NCI-H1436 (cell line): ENCODE measurements at regions not wholly inside any gene's neighbourhood (a gene's known extent, or its start where the extent isn't known, plus 50 kb on each side); places are given as distances from the start of the nearest gene placed in this dataset.
"Not testable (repeated sequence)": the region's sequence is repeated elsewhere in the genome, so short reads cannot be mapped to it uniquely, and the experiment has no call there.

Source experiments
- DNase-seq: peaks from one replicate; lab custom pipeline; 2025; lab: John Stamatoyannopoulos, UW

DNA sequence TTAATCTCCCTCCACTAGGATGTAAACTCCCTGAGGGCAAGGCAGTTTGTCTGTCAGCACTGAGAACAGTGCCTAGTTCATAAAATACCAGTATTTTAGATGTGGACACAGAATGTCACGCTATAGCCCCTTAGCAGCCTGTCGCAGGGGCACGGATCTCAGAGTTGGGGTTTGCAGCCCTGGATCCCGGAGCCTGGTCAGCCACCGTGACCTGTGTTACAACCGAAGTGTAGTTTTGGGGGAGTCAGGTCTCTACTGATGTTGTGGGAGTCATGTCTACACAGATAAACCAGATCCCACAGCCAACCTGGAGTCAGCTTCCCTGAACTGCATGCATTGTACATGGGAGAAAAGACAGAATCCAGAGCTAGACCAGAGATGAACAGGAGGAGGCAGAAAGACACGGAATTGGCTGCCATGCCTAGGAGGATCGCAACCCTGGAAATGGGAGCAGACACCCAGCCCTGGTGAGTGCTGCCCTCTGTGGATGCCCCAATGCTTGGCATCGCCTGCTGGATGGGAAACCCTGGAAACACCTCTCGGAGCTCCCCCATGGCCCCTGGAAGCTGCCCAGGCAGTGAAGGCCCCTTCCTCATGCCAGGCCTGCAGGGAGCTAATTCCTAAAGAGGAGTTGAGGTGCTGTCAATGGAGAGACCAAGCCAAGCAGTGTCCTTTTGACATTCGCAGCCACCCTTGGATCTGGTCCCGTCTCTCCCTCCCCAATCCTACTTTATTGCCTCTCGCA, 851.3 kb downstream of the TBC1D22A start:
- DNase-seq: no peak

- DNase-seq: not testable (repeated sequence)
These were observed 850.7 kb downstream of the TBC1D22A start for GRCh38 chr22:47613181-47613580.

- DNase-seq: no peak
These were observed 850.0 kb downstream of the TBC1D22A start for GRCh38 chr22:47612311-47612910.

- DNase-seq: no peak
These were observed 848.3 kb downstream of the TBC1D22A start for GRCh38 chr22:47610764-47611163.

DNA sequence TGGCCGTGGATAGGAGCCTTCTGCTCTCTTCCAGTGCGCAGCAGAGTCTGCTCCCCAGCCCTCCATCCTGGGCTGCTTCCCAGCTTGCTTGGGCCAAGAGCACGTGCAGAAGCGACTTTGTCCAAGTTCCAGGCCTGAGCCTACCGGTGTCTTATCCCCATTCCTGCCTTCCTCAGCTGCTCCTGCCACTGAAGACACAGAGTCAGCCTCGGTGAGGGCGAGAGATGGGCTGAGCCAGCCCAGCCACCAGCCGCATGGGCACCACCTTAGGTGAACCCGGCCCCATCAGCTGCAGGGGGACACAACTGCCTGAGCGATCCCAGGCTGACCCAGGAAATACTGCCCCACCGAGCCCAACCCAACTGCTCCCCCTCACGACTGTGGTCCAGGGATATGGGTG, 847.8 kb downstream of the TBC1D22A start:
- no peak for DNase-seq

DNA sequence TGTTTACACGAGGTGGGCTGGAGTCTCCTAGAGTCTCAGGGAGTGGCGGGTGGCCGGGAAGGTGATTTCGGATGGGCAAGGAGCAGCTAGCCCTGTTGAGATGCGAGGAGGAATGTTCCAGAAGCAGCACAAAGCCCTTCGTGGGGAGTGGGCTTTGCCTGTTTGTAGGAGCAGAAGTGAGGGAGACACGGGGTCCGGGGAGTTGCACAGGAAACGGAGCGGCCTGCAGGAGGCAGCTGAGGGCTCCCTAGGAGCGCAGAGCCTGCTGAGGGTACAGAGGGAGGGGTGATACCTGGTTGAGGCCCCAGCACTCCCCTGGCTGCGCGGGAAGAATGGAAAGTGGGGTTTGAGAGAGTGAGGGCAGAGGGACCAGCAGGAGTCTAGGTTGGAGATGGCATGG, 847.2 kb downstream of the TBC1D22A start:
- DNase-seq: no peak

DNA sequence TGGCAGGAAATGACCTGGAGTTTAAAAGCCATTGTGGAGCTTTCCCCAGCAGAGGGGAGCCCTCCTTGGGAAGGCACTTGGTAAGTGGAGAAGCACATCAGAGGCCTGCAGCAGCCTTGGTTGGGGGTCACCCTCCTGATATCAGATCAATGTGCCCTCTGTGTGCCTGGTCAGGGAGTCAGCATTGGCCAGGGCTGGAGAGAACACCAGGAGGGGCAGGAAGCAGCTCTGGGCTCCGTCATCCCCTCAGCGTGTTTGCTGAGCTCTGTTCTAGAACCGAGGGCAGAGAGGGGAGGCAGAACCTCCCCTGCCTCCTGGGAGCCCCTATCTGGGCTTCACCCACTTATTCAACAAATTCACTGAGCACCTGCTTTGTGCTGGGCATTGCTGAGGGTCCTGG, 846.0 kb downstream of the TBC1D22A start:
- no peak for DNase-seq

DNA sequence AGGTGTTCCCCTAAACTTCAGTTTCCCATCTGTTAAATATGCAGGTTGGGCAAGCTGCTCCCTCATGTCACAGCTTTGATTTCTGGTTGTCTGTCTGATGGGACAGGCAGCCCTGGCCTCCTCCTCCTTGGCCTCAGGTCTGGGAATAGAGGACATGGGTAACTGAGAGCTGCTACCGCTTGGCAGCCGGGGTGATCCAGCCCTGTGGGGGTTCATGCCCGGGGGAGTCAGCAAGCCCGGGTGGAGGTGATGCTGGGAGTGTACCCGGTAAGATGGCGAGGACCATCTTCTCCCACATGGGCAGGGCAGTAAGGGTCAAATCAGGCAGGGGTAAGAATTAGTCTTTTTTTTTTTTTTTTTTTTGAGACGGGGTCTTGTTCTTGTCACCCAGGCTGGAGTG, 845.0 kb downstream of the TBC1D22A start:
- no peak for DNase-seq

DNA sequence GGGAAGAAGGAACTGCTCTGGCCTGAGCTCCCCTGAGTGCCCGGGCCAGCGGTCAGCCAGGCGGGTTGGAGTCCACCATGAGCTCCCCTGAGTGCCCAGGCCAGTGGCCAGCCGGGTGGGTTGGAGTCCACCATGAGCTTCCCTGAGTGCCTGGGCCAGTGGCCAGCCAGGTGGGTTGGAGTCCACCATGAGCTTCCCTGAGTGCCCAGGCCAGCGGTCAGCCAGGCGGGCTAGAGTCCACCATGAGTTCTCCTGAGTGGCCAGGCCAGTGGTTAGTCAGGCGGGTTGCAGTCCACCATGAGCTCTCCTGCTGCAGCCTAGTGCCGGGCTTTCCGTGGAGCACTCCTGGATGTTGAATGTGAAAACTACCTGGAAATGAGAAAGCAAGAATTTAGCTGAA, 844.0 kb downstream of the TBC1D22A start:
- DNase-seq: no peak

- DNase-seq: no peak
These were observed 843.4 kb downstream of the TBC1D22A start for GRCh38 chr22:47605886-47606285.

- DNase-seq: no peak
These were observed 843.0 kb downstream of the TBC1D22A start for GRCh38 chr22:47605441-47605840.

GRCh38 chr22:47604563-47604962, 842.1 kb downstream of the TBC1D22A start:
- no peak for DNase-seq

DNA sequence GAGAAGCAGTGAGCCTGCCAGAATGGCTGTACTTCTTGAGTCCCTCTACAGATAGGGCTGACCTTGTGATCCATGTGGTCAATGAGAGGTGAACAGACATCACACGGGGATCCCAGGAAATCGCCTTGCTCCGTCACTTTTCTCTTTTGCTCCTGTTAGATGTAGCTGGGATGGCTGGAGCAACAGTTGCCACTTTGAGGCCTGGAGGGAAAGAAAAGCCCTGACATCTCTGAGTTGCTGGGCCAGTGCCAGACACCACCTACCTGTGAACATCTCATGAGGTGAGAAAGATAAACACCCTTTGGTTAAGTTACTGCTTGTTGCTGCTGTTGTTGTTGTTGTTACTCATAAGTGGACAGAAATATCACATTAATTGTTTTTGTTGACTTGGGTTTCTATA, 840.3 kb downstream of the TBC1D22A start:
- DNase-seq: no peak

DNA sequence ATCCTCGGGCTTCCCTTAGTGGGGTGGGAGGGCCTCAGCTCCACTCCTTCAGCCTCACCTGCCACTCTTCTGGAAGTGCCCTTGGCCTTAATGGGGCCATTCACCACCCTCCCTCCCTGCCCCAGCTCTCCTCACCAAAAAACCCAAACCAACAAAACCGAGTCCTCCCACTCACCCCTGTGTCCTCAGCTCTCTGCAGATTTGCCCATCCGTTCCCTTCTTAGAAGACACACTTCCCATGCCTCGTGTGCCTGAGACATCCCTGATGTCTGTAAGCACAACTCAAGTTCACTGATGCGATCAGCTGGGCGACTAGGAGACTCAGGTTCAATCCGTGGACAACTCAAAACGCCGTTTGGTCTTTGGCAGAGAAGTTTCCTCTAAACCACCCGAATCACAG, 839.2 kb downstream of the TBC1D22A start:
- no peak for DNase-seq

DNA sequence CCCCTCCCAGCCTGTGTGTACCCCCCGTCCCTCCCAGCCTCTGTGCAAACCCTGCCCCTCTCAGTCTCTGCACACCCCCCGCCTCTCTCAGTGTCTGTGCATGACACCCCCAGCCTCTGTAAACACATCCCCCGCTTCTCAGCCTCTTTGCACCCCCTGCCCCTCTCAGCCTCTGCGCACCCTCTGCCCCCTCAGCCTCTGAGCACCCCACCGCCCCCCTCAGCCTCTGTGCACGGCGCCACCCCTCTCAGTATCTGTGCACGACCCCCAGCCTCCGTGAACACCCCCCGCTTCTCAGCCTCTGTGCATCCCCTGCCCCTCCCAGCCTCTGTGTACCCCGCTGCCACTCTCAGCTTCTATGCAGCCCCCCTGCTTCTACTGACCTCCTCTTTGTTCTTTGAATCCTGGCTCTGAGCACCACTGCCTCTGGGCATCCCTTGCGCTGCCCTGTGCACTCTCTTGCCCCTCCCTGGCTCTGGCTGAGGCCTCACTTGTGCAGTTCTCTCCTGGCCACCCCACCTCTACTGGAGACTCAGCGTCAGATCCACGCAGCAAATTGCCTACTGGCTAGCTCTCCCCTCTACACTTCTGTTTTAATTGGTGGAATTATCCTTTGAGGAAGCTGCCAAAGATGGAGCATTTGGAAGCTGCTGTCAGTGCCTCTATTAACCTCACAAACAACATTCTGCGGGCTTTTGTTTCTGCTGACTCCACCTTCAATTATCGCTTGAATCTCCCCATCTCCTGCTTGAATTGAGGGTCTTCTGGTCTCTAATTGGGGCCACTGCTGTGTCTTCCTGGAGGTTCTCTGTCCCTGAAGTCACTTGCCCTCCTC, 838.6 kb downstream of the TBC1D22A start:
- no peak for DNase-seq

GRCh38 chr22:47600281-47600680, 837.8 kb downstream of the TBC1D22A start:
- DNase-seq: no peak

GRCh38 chr22:47599753-47600152, 837.3 kb downstream of the TBC1D22A start:
- no peak for DNase-seq

- no peak for DNase-seq
These were observed 836.4 kb downstream of the TBC1D22A start for GRCh38 chr22:47598864-47599263.

- DNase-seq: no peak
These were observed 834.6 kb downstream of the TBC1D22A start for GRCh38 chr22:47597041-47597440.

DNA sequence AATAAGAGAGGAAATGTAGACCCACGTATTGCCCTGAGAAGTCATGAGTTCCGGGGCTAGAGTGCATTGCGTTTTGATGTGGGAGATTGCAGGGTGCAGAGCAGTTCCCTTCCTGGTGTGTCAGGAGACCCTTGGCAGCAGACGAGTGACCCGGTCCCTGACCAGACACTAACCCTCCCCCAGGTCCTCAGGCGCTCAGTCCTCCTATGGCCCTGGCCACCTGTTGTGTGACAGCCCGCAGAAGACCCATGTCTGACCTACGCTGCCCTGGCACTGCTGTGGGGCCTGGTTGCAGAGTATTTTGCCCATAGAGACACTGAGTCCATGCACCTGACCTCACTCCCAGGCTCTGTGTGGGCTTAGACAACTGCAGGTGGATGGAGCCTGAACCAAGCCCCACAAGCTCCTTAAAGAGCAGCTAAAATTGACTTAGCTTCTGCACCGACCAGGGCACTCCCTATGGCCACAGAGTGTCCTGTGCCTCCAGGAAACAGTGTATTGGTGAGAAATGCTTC, 833.8 kb downstream of the TBC1D22A start:
- DNase-seq: no peak

GRCh38 chr22:47594836-47595521, 832.5 kb downstream of the TBC1D22A start:
- DNase-seq: no peak

GRCh38 chr22:47593911-47594311, 831.5 kb downstream of the TBC1D22A start:
- DNase-seq: no peak
